Testis (tissue), 2 donors: ENCODE measurements at regions not wholly inside any gene's neighbourhood (a gene's known extent, or its start where the extent isn't known, plus 50 kb on each side); places are given as distances from the start of the nearest gene placed in this dataset.

Source experiments
- DNase-seq: peaks from one replicate; pipeline ENCODE4 v3.0.0-alpha.2; 2019
- H3K27ac ChIP-seq, 2 donors: fragments of 200-600 bp; sonication (generic); one replicate each; pipeline ENCODE4 v1.5.1; 2019
- H3K27me3 ChIP-seq: fragments of 200-600 bp; sonication (generic); one replicate; pipeline ENCODE4 v1.5.1; 2019
- H3K36me3 ChIP-seq: fragments of 200-600 bp; sonication (generic); one replicate; pipeline ENCODE4 v1.5.1; 2017; ENCODE audit warnings: low read depth; ENCODE audit errors: missing control alignments
- H3K4me1 ChIP-seq: fragments of 200-600 bp; sonication (generic); one replicate; pipeline ENCODE4 v1.5.1; 2019
- H3K4me3 ChIP-seq, 2 donors: fragments of 200-600 bp; sonication (generic); one replicate each; pipeline ENCODE4 v1.5.1; 2017 to 2019
- H3K9me3 ChIP-seq: fragments of 200-600 bp; sonication (generic); one replicate; pipeline ENCODE4 v1.5.1; 2017
- POLR2A ChIP-seq: fragments of 450-650 bp; IDR thresholded peaks from one replicate; pipeline ENCODE4 v1.6.1; 2017; ENCODE audit warnings: antibody characterized with exemption, mild to moderate bottlenecking, moderate library complexity
- WGBS, 2 donors: methylation state at CpG; one replicate each; pipeline ENCODE4 v1.1.5; 2018; 5-methylcytosine and 5-hydroxymethylcytosine counted together
- intact Hi-C: fragments of 100-400 bp; cut with DNase I; formaldehyde crosslinking; loops from one replicate; pipeline ENCODE4 v1.15.1; 2023; ENCODE audit warnings: low total_unique reads
- TF ChIP-seq, protein P1 (sequence below), 3 experiments: fragments of 450-650 bp in 2 of 3; fragments of 200-600 bp in 1 of 3; sonication (generic) in 1 of 3; IDR thresholded peaks; one replicate each; pipeline ENCODE4 v1.5.1; 2016 to 2019; ENCODE audit warnings: antibody characterized with exemption in 3 of 3, mild to moderate bottlenecking in 2 of 3, moderate library complexity in 1 of 3

DNA sequence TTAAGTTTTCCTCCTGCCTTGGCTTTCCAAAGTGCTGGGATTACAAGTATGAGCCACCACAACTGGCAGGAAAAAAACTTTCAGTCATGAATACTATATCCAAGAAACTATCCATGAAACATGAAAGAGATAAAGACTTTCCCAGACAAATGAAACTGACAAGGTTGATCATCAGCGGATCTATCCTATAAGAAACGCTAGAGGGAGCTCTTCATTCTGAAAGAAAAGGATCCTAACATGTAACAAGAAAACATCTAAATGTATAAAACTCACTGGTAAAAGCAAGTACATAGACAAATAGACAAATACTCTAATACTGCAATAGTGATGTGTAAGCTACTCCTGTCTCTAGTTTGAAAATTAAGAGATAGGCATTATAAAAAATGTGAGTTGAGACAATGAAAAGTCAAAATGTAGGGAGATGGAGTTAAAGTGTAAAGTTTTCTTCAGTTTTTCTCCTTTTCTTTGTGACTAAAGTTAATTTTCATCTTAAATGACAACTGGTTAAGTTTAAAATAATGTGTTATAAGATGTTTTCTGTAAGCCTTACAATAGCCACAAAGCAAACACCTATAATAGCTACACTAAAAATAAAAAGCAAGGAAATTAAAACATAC lies 79.6 kb upstream of the TEKT1 start:
- DNase-seq, result no peak
- Histone ChIP-seq H3K4me1 (peaks cover 9% of the 10 kb centered on the region), H3K4me3 (no peak overlapping the region), H3K36me3 (no peaks in the 10 kb centered on the region), H3K27me3 (no peaks in the 10 kb centered on the region), H3K9me3 (no peaks in the 10 kb centered on the region), H3K27ac (no peak overlapping the region)
- TF ChIP-seq POLR2A, result no peak
- TF ChIP-seq, protein P1, sequence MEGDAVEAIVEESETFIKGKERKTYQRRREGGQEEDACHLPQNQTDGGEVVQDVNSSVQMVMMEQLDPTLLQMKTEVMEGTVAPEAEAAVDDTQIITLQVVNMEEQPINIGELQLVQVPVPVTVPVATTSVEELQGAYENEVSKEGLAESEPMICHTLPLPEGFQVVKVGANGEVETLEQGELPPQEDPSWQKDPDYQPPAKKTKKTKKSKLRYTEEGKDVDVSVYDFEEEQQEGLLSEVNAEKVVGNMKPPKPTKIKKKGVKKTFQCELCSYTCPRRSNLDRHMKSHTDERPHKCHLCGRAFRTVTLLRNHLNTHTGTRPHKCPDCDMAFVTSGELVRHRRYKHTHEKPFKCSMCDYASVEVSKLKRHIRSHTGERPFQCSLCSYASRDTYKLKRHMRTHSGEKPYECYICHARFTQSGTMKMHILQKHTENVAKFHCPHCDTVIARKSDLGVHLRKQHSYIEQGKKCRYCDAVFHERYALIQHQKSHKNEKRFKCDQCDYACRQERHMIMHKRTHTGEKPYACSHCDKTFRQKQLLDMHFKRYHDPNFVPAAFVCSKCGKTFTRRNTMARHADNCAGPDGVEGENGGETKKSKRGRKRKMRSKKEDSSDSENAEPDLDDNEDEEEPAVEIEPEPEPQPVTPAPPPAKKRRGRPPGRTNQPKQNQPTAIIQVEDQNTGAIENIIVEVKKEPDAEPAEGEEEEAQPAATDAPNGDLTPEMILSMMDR (IDR thresholded peaks at IDR 0.05), result peak; percentile 5 to 56 (median 20)
- WGBS, 2 donors, result 17% methylated on average over 2 of the region's 2 CpGs
- intact Hi-C loops, result no loop called here

DNA sequence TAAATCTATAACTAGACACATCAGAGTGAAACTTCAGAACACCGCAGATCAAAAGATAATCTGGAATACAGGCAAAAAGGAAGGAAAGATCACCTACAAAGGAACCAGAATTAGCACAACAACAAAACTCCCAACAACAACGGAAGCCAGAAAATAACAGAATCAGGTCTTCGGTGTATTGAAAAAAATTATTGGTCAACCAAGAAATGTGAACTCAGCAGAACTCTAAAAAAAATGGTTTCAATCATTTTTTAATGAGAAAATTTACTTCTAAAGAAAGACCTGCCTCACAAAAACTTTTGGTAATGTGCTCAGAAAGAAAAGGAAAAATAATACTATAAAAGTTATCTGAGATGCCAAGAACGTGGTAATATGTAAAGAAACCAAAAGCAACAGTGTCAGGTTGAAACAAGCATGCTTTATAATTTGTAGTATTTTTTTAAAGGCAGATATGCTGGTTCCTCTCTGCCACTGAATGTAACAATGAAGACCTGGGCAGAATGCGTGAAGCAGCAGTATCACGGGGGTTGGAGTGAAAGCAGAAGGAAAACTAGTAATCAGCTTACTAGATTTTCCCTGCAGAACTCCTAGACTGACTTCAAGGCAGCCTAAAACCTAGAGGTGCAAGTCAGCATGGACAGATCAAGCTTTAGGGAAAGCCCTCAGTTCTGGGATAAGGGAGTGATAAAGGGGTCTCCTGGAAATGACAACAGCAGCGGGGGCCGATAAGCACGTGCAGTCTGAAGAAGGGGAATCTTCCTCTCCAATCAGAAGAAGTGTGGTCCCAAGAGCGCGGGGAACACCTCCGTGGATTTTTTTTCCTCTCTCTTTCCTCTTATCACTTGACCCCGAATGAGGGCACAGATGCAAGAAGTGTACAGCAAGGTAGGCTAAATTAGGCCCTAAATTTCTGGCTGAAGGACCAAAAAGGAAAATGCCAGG lies 80.9 kb upstream of the TEKT1 start:
- WGBS, 2 donors, result 49 to 66% methylated on average over 13 of the region's 13 CpGs
- H3K36me3 ChIP-seq, result no peaks in the 10 kb centered on the region
- no peak for TF ChIP-seq POLR2A
- TF ChIP-seq, protein P1 (IDR thresholded peaks at IDR 0.05), result no peak
- intact Hi-C loops, result no loop called here
- no peak for DNase-seq
- H3K9me3 ChIP-seq, result no peaks in the 10 kb centered on the region
- H3K27ac ChIP-seq, result no peak overlapping the region
- H3K27me3 ChIP-seq, result no peaks in the 10 kb centered on the region
- H3K4me3 ChIP-seq, result no peak overlapping the region
- peaks cover 9% of the 10 kb centered on the region for H3K4me1 ChIP-seq

DNA sequence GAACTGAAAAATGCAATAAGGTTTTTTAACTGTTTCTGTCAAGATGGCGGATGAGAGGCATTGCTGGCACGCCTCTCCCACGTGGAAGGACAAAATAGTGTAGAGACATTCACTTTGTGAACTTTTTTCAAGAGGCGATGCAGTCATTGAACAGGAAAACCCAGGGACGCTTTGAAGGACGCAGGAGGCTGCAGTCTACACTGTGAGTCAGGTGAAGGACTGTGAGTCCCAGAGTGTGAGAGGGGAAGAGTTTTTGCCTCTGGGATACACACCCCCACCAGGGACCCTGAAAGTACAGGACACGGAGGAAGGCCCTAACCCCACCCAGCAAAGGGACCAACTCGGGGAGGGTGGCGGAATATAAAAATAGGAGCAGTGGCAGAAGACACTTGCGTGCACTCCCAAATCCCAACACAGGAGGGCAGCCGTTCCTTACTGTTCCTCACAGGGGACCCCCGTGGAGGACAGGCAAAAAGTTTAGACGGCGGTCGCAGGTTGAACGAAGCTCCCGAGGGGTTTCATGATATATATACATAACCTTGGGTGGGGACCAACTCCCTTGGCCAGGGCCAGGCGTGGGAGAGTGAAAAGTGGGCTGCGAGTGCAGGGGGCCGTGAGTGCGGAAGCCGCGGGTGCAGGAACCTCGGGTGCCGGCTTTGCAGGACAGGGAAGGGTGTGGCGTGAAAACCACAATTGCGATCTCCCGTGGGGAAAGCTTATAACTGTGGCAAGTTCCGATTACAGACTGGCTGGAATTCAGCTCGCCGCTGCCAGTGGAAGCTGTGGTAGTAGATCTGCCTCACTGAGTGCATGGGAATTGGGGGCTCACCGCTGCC lies 82.0 kb upstream of the ALOX12 start:
- H3K27ac ChIP-seq, result no peak overlapping the region
- DNase-seq, result peak; percentile 85
- H3K36me3 ChIP-seq, result no peaks in the 10 kb centered on the region
- H3K27me3 ChIP-seq, result no peaks in the 10 kb centered on the region
- peaks cover 9% of the 10 kb centered on the region for H3K4me1 ChIP-seq
- H3K4me3 ChIP-seq, result peak overlapping the region in 1 of 2 donors; percentile 24
- no peak for TF ChIP-seq POLR2A
- TF ChIP-seq, protein P1 (IDR thresholded peaks at IDR 0.05), result peak; percentile 28 to 77 (median 75)
- WGBS, 2 donors, result 13 to 14% methylated on average over 18 to 32 of the region's 32 CpGs
- H3K9me3 ChIP-seq, result no peaks in the 10 kb centered on the region
- intact Hi-C loops, result no loop called here

DNA sequence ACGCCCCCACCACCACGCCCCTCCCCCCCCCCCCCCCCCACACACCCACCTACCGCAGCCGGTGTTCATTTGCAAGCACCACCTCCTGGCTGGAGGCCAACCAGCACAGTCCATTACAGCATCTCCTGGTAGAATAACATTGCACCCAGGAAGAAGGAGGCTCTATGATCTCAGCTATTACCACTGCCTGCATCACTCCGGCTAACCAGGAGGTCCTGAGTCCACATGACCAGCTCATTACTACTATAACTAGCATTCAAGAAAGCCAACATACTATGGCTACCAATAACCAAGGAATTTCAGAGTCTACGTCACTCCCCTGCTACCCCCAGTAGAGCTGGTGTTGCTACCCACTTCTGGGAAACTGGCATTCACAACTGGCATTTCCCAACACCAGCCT lies 81.1 kb upstream of the ALOX12 start:
- peaks cover 9% of the 10 kb centered on the region for H3K4me1 ChIP-seq
- no peak for TF ChIP-seq POLR2A
- TF ChIP-seq, protein P1 (IDR thresholded peaks at IDR 0.05), result no peak
- DNase-seq, result no peak
- H3K27me3 ChIP-seq, result no peaks in the 10 kb centered on the region
- H3K4me3 ChIP-seq, result no peak overlapping the region
- no peaks in the 10 kb centered on the region for H3K9me3 ChIP-seq
- WGBS, 2 donors, result 15 to 28% methylated on average over 4 to 6 of the region's 6 CpGs
- no peak overlapping the region for H3K27ac ChIP-seq
- no peaks in the 10 kb centered on the region for H3K36me3 ChIP-seq
- intact Hi-C loops, result no loop called here
